ENCODE measurements at regions not wholly inside any gene's neighbourhood (a gene's known extent, or its start where the extent isn't known, plus 50 kb on each side); places are given as distances from the start of the nearest gene placed in this dataset.

DNA sequence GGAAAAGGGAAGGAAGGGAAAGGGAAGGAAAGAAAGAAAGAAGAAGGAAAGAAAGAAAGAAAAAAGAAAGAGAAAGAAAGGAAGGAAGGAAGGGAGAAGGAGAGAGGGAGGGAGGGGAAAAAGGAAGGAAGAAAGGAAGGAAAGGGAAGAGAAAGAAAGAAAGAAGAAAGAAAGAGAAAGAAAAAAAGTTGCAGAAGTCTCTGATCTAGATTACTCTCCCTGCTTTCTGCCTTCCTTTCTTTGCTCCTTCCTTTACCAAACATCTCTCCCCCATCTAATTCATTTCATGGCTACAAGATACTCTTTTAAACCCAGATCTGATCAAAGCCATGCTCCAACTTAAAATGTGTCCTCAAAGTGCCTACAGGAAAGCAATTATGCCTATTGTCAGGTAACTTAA is 148.6 kb downstream of the KIT start:
- DNase-seq (no peak), ATAC-seq (no peak)
- POLR2A ChIA-PET (ENCODE audit: unreplicated experiment): no interaction called here
- H3K4me3 ChIP-seq (ENCODE audit: low read length): no peak overlapping the region
- no peak for TF ChIP-seq EZH2 (IDR thresholded peaks at IDR 0.05; ENCODE audit: low read length, unreplicated experiment)
- TF ChIP-seq EZH2phosphoT487 (IDR thresholded peaks at IDR 0.05; ENCODE audit: borderline replicate concordance, low read length): no peak
- TF ChIP-seq, protein P1, sequence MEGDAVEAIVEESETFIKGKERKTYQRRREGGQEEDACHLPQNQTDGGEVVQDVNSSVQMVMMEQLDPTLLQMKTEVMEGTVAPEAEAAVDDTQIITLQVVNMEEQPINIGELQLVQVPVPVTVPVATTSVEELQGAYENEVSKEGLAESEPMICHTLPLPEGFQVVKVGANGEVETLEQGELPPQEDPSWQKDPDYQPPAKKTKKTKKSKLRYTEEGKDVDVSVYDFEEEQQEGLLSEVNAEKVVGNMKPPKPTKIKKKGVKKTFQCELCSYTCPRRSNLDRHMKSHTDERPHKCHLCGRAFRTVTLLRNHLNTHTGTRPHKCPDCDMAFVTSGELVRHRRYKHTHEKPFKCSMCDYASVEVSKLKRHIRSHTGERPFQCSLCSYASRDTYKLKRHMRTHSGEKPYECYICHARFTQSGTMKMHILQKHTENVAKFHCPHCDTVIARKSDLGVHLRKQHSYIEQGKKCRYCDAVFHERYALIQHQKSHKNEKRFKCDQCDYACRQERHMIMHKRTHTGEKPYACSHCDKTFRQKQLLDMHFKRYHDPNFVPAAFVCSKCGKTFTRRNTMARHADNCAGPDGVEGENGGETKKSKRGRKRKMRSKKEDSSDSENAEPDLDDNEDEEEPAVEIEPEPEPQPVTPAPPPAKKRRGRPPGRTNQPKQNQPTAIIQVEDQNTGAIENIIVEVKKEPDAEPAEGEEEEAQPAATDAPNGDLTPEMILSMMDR (conservative IDR thresholded peaks at IDR 0.05; ENCODE audit: low read depth, low read length): no peak
- no peak overlapping the region for H2AFZ ChIP-seq (ENCODE audit: low read length)
- H3K9me2 ChIP-seq (replicated peaks; ENCODE audit: low read length): no peaks in the 10 kb centered on the region
- CTCF ChIA-PET: no interaction called here
- no peaks in the 10 kb centered on the region for H3K4me1 ChIP-seq (ENCODE audit: insufficient read depth, low read length)
- H3K79me2 ChIP-seq (ENCODE audit: low read length): no peaks in the 10 kb centered on the region
- no peak overlapping the region for H3K27ac ChIP-seq (ENCODE audit: low read length)
- intact Hi-C loops (cut with micrococcal nuclease): no loop called here
- no peaks in the 10 kb centered on the region for H3K27me3 ChIP-seq (ENCODE audit: low read length)
- no peaks in the 10 kb centered on the region for H3F3A ChIP-seq (ENCODE audit: low read length, unreplicated experiment)
- no peaks in the 10 kb centered on the region for H4K20me1 ChIP-seq (ENCODE audit: low read length)
- H3K9me3 ChIP-seq (ENCODE audit: low read length): no peaks in the 10 kb centered on the region
- no TSS peak for BruUV-seq (replicated peaks)
- no peak overlapping the region for H3K9ac ChIP-seq (ENCODE audit: low read length)
- H3K36me3 ChIP-seq (ENCODE audit: low read depth, low read length): no peaks in the 10 kb centered on the region
- H3K4me2 ChIP-seq (ENCODE audit: low read length): no peak overlapping the region

DNA sequence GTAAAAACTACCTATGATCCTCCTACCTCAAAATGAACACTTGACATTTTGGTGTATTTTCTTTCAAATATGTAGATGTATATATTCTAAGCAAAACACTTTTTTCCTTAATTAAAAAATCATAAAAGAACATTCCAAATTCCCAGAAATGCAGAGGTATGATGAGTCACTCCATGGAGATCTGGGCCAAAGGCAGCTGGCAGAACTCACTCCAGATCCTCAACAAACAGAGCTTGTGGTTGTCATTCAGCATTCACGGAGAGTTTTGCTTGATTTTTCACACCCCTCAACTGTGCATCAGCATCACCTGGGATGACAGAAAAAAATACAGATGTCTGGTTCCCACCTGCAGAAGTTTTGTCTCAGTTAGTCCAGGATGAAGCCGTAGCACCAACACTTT is 144.6 kb downstream of the KIT start:
- H3K4me3 ChIP-seq (ENCODE audit: low read length): no peak overlapping the region
- H3K36me3 ChIP-seq (ENCODE audit: low read depth, low read length): no peaks in the 10 kb centered on the region
- no peaks in the 10 kb centered on the region for H3K9me3 ChIP-seq (ENCODE audit: low read length)
- H2AFZ ChIP-seq (ENCODE audit: low read length): no peak overlapping the region
- no TSS peak for BruUV-seq (replicated peaks)
- H3K9me2 ChIP-seq (replicated peaks; ENCODE audit: low read length): no peaks in the 10 kb centered on the region
- intact Hi-C loops (cut with micrococcal nuclease): no loop called here
- no peaks in the 10 kb centered on the region for H3F3A ChIP-seq (ENCODE audit: low read length, unreplicated experiment)
- no peak overlapping the region for H3K9ac ChIP-seq (ENCODE audit: low read length)
- H3K4me1 ChIP-seq (ENCODE audit: insufficient read depth, low read length): no peaks in the 10 kb centered on the region
- no peak overlapping the region for H3K27ac ChIP-seq (ENCODE audit: low read length)
- H4K20me1 ChIP-seq (ENCODE audit: low read length): no peaks in the 10 kb centered on the region
- H3K79me2 ChIP-seq (ENCODE audit: low read length): no peaks in the 10 kb centered on the region
- no peak for ATAC-seq
- DNase-seq: no peak
- TF ChIP-seq, protein P1 (conservative IDR thresholded peaks at IDR 0.05; ENCODE audit: low read depth, low read length): no peak
- H3K4me2 ChIP-seq (ENCODE audit: low read length): no peak overlapping the region
- ChIA-PET CTCF (no interaction called here), POLR2A (ENCODE audit: unreplicated experiment) (no interaction called here)
- H3K27me3 ChIP-seq (ENCODE audit: low read length): no peaks in the 10 kb centered on the region

DNA sequence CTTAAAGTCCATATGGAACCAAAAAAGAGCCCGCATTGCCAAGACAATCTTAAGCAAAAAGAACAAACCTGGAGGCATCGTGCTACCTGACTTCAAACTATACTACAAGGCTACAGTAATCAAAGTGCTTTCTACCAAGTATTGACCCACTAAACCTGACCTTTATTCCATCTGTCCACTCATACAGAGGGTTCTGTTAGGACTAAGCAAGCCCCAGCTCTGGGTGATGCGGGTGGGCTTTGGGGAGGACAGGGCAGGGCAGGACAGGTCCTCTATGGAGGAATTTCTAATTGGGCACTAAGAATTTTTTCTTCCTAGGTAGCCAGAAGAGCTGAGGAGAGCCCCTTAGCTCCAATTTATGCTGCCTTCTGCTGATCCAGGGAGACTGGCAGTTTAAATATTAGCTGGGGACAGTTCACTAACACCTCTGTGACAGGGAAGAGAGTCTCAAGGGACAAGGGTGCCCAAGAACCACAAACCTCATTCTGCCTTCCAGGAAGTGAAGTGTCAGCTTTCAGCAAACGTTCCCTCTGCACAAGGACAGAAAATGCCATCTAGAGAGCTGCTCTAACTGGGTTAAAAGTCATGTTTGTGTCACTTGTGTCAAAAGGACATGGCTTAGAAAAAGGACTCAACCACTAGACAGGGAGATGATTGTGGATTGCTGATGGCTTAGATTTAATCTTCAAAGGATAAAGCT is 143.2 kb downstream of the KIT start:
- no peaks in the 10 kb centered on the region; the same call in 1 of the 2 replicates for H3K27me3 ChIP-seq (ENCODE audit: low read length)
- no peak overlapping the region for H3K4me3 ChIP-seq (ENCODE audit: low read length)
- H3K27ac ChIP-seq (ENCODE audit: low read length): no peak overlapping the region
- DNase-seq (no peak), ATAC-seq (no peak)
- no peak overlapping the region for H2AFZ ChIP-seq (ENCODE audit: low read length)
- H3K79me2 ChIP-seq (ENCODE audit: low read length): no peaks in the 10 kb centered on the region
- no peak overlapping the region for H3K9ac ChIP-seq (ENCODE audit: low read length)
- POLR2A ChIA-PET (ENCODE audit: unreplicated experiment): no interaction called here
- no peaks in the 10 kb centered on the region for H3K9me3 ChIP-seq (ENCODE audit: low read length)
- CTCF ChIA-PET: no interaction called here
- intact Hi-C loops (cut with micrococcal nuclease): no loop called here
- H3F3A ChIP-seq (ENCODE audit: low read length, unreplicated experiment): no peaks in the 10 kb centered on the region
- no peak overlapping the region for H3K4me2 ChIP-seq (ENCODE audit: low read length)
- H4K20me1 ChIP-seq (ENCODE audit: low read length): no peaks in the 10 kb centered on the region
- no peaks in the 10 kb centered on the region for H3K4me1 ChIP-seq (ENCODE audit: insufficient read depth, low read length)
- no peaks in the 10 kb centered on the region for H3K36me3 ChIP-seq (ENCODE audit: low read depth, low read length)
- H3K9me2 ChIP-seq (replicated peaks; ENCODE audit: low read length): no peaks in the 10 kb centered on the region
- no peak for TF ChIP-seq EZH2 (IDR thresholded peaks at IDR 0.05; ENCODE audit: low read length, unreplicated experiment)
- TF ChIP-seq, protein P1 (conservative IDR thresholded peaks at IDR 0.05; ENCODE audit: low read depth, low read length): no peak
- TF ChIP-seq EZH2phosphoT487 (IDR thresholded peaks at IDR 0.05; ENCODE audit: borderline replicate concordance, low read length): no peak
- no TSS peak for BruUV-seq (replicated peaks)

Data from PC-3 (cell line).